ENCODE measurements at regions not wholly inside any gene's neighbourhood (a gene's known extent, or its start where the extent isn't known, plus 50 kb on each side); places are given as distances from the start of the nearest gene placed in this dataset.

- 86 to 91% methylated on average over 3 of the region's 3 CpGs for WGBS, 2 donors
- TF ChIP-seq, protein P1, sequence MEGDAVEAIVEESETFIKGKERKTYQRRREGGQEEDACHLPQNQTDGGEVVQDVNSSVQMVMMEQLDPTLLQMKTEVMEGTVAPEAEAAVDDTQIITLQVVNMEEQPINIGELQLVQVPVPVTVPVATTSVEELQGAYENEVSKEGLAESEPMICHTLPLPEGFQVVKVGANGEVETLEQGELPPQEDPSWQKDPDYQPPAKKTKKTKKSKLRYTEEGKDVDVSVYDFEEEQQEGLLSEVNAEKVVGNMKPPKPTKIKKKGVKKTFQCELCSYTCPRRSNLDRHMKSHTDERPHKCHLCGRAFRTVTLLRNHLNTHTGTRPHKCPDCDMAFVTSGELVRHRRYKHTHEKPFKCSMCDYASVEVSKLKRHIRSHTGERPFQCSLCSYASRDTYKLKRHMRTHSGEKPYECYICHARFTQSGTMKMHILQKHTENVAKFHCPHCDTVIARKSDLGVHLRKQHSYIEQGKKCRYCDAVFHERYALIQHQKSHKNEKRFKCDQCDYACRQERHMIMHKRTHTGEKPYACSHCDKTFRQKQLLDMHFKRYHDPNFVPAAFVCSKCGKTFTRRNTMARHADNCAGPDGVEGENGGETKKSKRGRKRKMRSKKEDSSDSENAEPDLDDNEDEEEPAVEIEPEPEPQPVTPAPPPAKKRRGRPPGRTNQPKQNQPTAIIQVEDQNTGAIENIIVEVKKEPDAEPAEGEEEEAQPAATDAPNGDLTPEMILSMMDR (IDR thresholded peaks at IDR 0.05), result no peak
- TF ChIP-seq POLR2AphosphoS5 (IDR thresholded peaks at IDR 0.05) (no peak), EP300 (IDR thresholded peaks at IDR 0.05) (no peak), POLR2A (IDR thresholded peaks at IDR 0.05) (no peak)
These were observed 283.6 kb upstream of the CNR1 start for GRCh38 chr6:88449770-88450169.

GRCh38 chr6:88445188-88445965, 279.2 kb upstream of the CNR1 start:
- Histone ChIP-seq H3K27me3 (no peaks in the 10 kb centered on the region), H3K4me3 (no peak overlapping the region), H3K9me3 (no peaks in the 10 kb centered on the region), H3K36me3 (no peaks in the 10 kb centered on the region), H3K4me1 (no peaks in the 10 kb centered on the region), H3K27ac (no peak overlapping the region)
- ATAC-seq (ENCODE audit: low FRiP score in 2 of 2), result peak in 1 of 2 donors; percentile 50
- WGBS, 2 donors, result 65 to 66% methylated on average over 2 of the region's 2 CpGs
- TF ChIP-seq, protein P1 (IDR thresholded peaks at IDR 0.05), result no peak
- TF ChIP-seq POLR2AphosphoS5 (IDR thresholded peaks at IDR 0.05), result no peak
- TF ChIP-seq EP300 (IDR thresholded peaks at IDR 0.05), result no peak
- no peak for TF ChIP-seq POLR2A (IDR thresholded peaks at IDR 0.05)
- no peak for DNase-seq

More at GRCh38 chr6:88449770-88450169, 283.6 kb upstream of the CNR1 start:
- Histone ChIP-seq H3K27me3 (no peaks in the 10 kb centered on the region), H3K36me3 (no peaks in the 10 kb centered on the region), H3K9me3 (no peaks in the 10 kb centered on the region), H3K4me1 (no peaks in the 10 kb centered on the region), H3K4me3 (no peak overlapping the region), H3K27ac (no peak overlapping the region)
- no peak for DNase-seq
- ATAC-seq (ENCODE audit: low FRiP score in 2 of 2), result peak in 1 of 2 donors; percentile 70

- H3K27ac ChIP-seq, result no peak overlapping the region
These were observed 277.4 kb upstream of the CNR1 start for GRCh38 chr6:88443554-88443953.

DNA sequence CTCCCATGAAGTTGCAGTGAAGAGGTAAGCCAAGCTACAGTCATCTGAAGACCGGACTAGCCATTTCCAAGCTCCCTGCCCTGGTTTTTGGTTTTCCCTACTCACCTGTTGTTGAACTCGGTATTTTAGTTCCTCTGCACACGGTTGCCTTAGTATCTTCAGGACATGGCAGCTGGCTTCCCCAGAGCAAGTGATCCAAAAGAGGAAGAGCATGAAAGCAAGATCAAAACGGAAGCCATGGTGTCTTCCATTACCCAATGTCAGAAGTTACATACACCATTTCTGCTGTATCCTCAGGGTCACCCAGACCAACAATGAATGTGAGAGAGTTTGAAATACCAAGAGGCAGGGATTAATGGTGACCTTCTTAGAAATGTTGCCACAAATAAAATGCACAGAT, 276.6 kb upstream of the CNR1 start:
- ATAC-seq (ENCODE audit: low FRiP score in 2 of 2) (peak in 1 of 2 donors; percentile 71), DNase-seq (no peak)
- H3K4me1 ChIP-seq, result no peaks in the 10 kb centered on the region
- TF ChIP-seq, protein P1 (IDR thresholded peaks at IDR 0.05), result no peak
- TF ChIP-seq POLR2AphosphoS5 (IDR thresholded peaks at IDR 0.05), result peak in 1 of 2 donors; percentile 35
- no peaks in the 10 kb centered on the region for H3K27me3 ChIP-seq
- 81 to 86% methylated on average over 4 of the region's 4 CpGs for WGBS, 2 donors
- H3K4me3 ChIP-seq, result no peak overlapping the region
- no peak overlapping the region for H3K27ac ChIP-seq
- H3K36me3 ChIP-seq, result no peaks in the 10 kb centered on the region
- no peaks in the 10 kb centered on the region for H3K9me3 ChIP-seq

More at GRCh38 chr6:88443554-88443953, 277.4 kb upstream of the CNR1 start:
- Histone ChIP-seq H3K4me3 (no peak overlapping the region), H3K9me3 (no peaks in the 10 kb centered on the region), H3K27me3 (no peaks in the 10 kb centered on the region), H3K36me3 (no peaks in the 10 kb centered on the region), H3K4me1 (no peaks in the 10 kb centered on the region)
- 53 to 63% methylated on average over 1 of the region's 1 CpG for WGBS, 2 donors
- DNase-seq (no peak), ATAC-seq (ENCODE audit: low FRiP score in 2 of 2) (peak in 1 of 2 donors; percentile 65)
- no peak for TF ChIP-seq POLR2AphosphoS5 (IDR thresholded peaks at IDR 0.05)
- TF ChIP-seq, protein P1 (IDR thresholded peaks at IDR 0.05), result no peak
- no peak for TF ChIP-seq EP300 (IDR thresholded peaks at IDR 0.05)
- no peak for TF ChIP-seq POLR2A (IDR thresholded peaks at IDR 0.05)

GRCh38 chr6:88441346-88441745, 275.2 kb upstream of the CNR1 start:
- H3K27ac ChIP-seq, result no peak overlapping the region
- 86 to 94% methylated on average over 4 of the region's 4 CpGs for WGBS, 2 donors
- H3K4me3 ChIP-seq, result no peak overlapping the region
- H3K27me3 ChIP-seq, result no peaks in the 10 kb centered on the region
- H3K36me3 ChIP-seq, result no peaks in the 10 kb centered on the region
- ATAC-seq (ENCODE audit: low FRiP score in 2 of 2) (no peak), DNase-seq (no peak)
- H3K9me3 ChIP-seq, result no peaks in the 10 kb centered on the region
- TF ChIP-seq EP300 (IDR thresholded peaks at IDR 0.05), result no peak
- no peak for TF ChIP-seq POLR2AphosphoS5 (IDR thresholded peaks at IDR 0.05)
- no peak for TF ChIP-seq POLR2A (IDR thresholded peaks at IDR 0.05)
- no peaks in the 10 kb centered on the region for H3K4me1 ChIP-seq

All from upper lobe of left lung (tissue), 6 donors.